Dermis microvascular lymphatic vessel endothelial cell (primary cell): ENCODE measurements at regions not wholly inside any gene's neighbourhood (a gene's known extent, or its start where the extent isn't known, plus 50 kb on each side); places are given as distances from the start of the nearest gene placed in this dataset.

Experiments
- DNase-seq, 2 donors: peaks; one replicate each; pipeline versions ENCODE4 v3.0.0 to v3.0.0-alpha.2; 2010; ENCODE audit warnings: low read depth in 2 of 2

- no peak for DNase-seq
These were observed 1177.4 kb downstream of the KCNT2 start for GRCh38 chr1:195430826-195431225.

GRCh38 chr1:195428927-195429326, 1179.3 kb downstream of the KCNT2 start:
- DNase-seq = no peak

- DNase-seq = no peak
These were observed 1192.7 kb downstream of the KCNT2 start for GRCh38 chr1:195415584-195415983.

GRCh38 chr1:195394567-195394966, 1213.7 kb downstream of the KCNT2 start:
- no peak for DNase-seq

- DNase-seq = no peak
These were observed 1232.0 kb downstream of the KCNT2 start for GRCh38 chr1:195376190-195376589.

- DNase-seq = no peak
These were observed 1234.4 kb downstream of the KCNT2 start for GRCh38 chr1:195373856-195374255.

GRCh38 chr1:195345149-195345548, 1263.1 kb downstream of the KCNT2 start:
- no peak for DNase-seq

- no peak for DNase-seq
These were observed 1270.6 kb downstream of the KCNT2 start for GRCh38 chr1:195337646-195338045.

GRCh38 chr1:195336812-195337211, 1271.4 kb downstream of the KCNT2 start:
- no peak for DNase-seq

GRCh38 chr1:195335541-195335940, 1272.7 kb downstream of the KCNT2 start:
- no peak for DNase-seq

- DNase-seq = no peak
These were observed 1276.1 kb downstream of the KCNT2 start for GRCh38 chr1:195332102-195332501.

GRCh38 chr1:195328681-195329080, 1279.6 kb downstream of the KCNT2 start:
- no peak for DNase-seq

GRCh38 chr1:195328102-195328501, 1280.1 kb downstream of the KCNT2 start:
- no peak for DNase-seq

- no peak for DNase-seq
These were observed 1280.9 kb downstream of the KCNT2 start for GRCh38 chr1:195327361-195327760.

GRCh38 chr1:195326325-195326724, 1281.9 kb downstream of the KCNT2 start:
- DNase-seq = no peak

GRCh38 chr1:195325181-195325580, 1283.1 kb downstream of the KCNT2 start:
- DNase-seq = no peak

- no peak for DNase-seq
These were observed 1302.0 kb downstream of the KCNT2 start for GRCh38 chr1:195306281-195306680.

GRCh38 chr1:195294911-195295310, 1313.3 kb downstream of the KCNT2 start:
- DNase-seq = no peak

GRCh38 chr1:195278644-195279043, 1329.6 kb downstream of the KCNT2 start:
- DNase-seq = no peak

GRCh38 chr1:195275710-195276109, 1332.5 kb downstream of the KCNT2 start:
- DNase-seq = no peak

- no peak for DNase-seq
These were observed 1356.3 kb downstream of the KCNT2 start for GRCh38 chr1:195251900-195252299.

GRCh38 chr1:195243492-195243891, 1364.7 kb downstream of the KCNT2 start:
- DNase-seq = no peak

GRCh38 chr1:195241066-195241465, 1367.2 kb downstream of the KCNT2 start:
- no peak for DNase-seq

- DNase-seq = no peak
These were observed 1369.9 kb downstream of the KCNT2 start for GRCh38 chr1:195238313-195238712.
